PC-3 (cell line): ENCODE measurements at regions not wholly inside any gene's neighbourhood (a gene's known extent, or its start where the extent isn't known, plus 50 kb on each side); places are given as distances from the start of the nearest gene placed in this dataset.

ENCODE experiments used
- ATAC-seq: fragments of 200-7000 bp; cut with Tn5 transposase; 2 replicates; pipeline ENCODE4 v1.9.1; 2020; ENCODE audit warnings: mild to moderate bottlenecking, moderate library complexity
- BruUV-seq: library from RNA; stranded (reverse); fragments of 400-500 nt; replicated peaks from 2 replicates; lab custom pipeline; 2021; lab: Mats Ljungman, UMichigan
- CTCF ChIA-PET: fragments of 300-600 bp; sonication (Branson Sonifier 250); formaldehyde crosslinking; loops from one replicate; lab custom pipeline; 2022; ENCODE audit warnings: antibody characterized with exemption; lab: Charles Lee
- POLR2A ChIA-PET: fragments of 300-600 bp; sonication (Branson Sonifier 250); formaldehyde crosslinking; loops from one replicate; lab custom pipeline; 2022; ENCODE audit warnings: antibody characterized with exemption; ENCODE audit not compliant: unreplicated experiment; lab: Charles Lee
- DNase-seq: peaks from one replicate; pipeline ENCODE4 v3.0.0-alpha.2; 2015
- H2AFZ ChIP-seq: fragments of 300-600 bp; sonication (generic); 2 replicates; pipeline ENCODE4 v1.6.0; 2016; ENCODE audit warnings: antibody characterized with exemption, low read length
- H3F3A ChIP-seq: fragments of 300-600 bp; sonication (generic); one replicate; pipeline ENCODE4 v1.6.0; 2017; ENCODE audit warnings: antibody characterized with exemption, low read length, control low read depth, mild to moderate bottlenecking; ENCODE audit not compliant: unreplicated experiment
- H3K27ac ChIP-seq: fragments of 300-600 bp; sonication (generic); 2 replicates; pipeline ENCODE4 v1.5.1; 2016; ENCODE audit warnings: mild to moderate bottlenecking, low read length
- H3K27me3 ChIP-seq: fragments of 300-600 bp; sonication (generic); 2 replicates; pipeline ENCODE4 v1.6.1; 2016; ENCODE audit warnings: low read length, mixed read lengths
- H3K36me3 ChIP-seq: fragments of 300-600 bp; sonication (generic); 2 replicates; pipeline ENCODE4 v1.6.1; 2016; ENCODE audit warnings: low read depth, mixed run types, low read length, mixed read lengths
- H3K4me1 ChIP-seq: fragments of 300-600 bp; sonication (generic); 2 replicates; pipeline ENCODE4 v1.5.1; 2016; ENCODE audit warnings: low read length; ENCODE audit not compliant: insufficient read depth
- H3K4me2 ChIP-seq: fragments of 300-600 bp; sonication (generic); 2 replicates; pipeline ENCODE4 v1.6.0; 2016; ENCODE audit warnings: low read length
- H3K4me3 ChIP-seq: fragments of 300-600 bp; sonication (generic); 2 replicates; pipeline ENCODE4 v1.5.1; 2016; ENCODE audit warnings: mild to moderate bottlenecking, low read length, mixed read lengths
- H3K79me2 ChIP-seq: fragments of 300-600 bp; sonication (generic); 2 replicates; pipeline ENCODE4 v1.6.1; 2017; ENCODE audit warnings: low read length, mixed read lengths
- H3K9ac ChIP-seq: fragments of 300-600 bp; sonication (generic); 2 replicates; pipeline ENCODE4 v1.6.0; 2016; ENCODE audit warnings: mild to moderate bottlenecking, low read length
- H3K9me2 ChIP-seq: fragments of 300-600 bp; sonication (generic); replicated peaks from 2 replicates; pipeline ENCODE4 v1.6.1; 2016; ENCODE audit warnings: mixed run types, low read length, mixed read lengths
- H3K9me3 ChIP-seq: fragments of 300-600 bp; sonication (generic); 2 replicates; pipeline ENCODE4 v1.6.1; 2016; ENCODE audit warnings: low read length, mixed read lengths
- H4K20me1 ChIP-seq: fragments of 300-600 bp; sonication (generic); 2 replicates; pipeline ENCODE4 v1.6.1; 2016; ENCODE audit warnings: low read length, mixed read lengths
- CTCF ChIP-seq: fragments of 300-600 bp; sonication (generic); conservative IDR thresholded peaks from 2 replicates; pipeline ENCODE4 v1.5.1; 2017; ENCODE audit warnings: antibody characterized with exemption, low read depth, mild to moderate bottlenecking, low read length
- EZH2 ChIP-seq: fragments of 300-600 bp; sonication (generic); IDR thresholded peaks from one replicate; pipeline ENCODE4 v1.6.1; 2017; ENCODE audit warnings: antibody characterized with exemption, mild to moderate bottlenecking, low read length; ENCODE audit not compliant: unreplicated experiment
- EZH2phosphoT487 ChIP-seq: fragments of 300-600 bp; sonication (generic); IDR thresholded peaks from 2 replicates; pipeline ENCODE4 v1.6.1; 2018; ENCODE audit warnings: mild to moderate bottlenecking, antibody characterized with exemption, low read length, borderline replicate concordance
- intact Hi-C: fragments of 100-400 bp; cut with micrococcal nuclease; formaldehyde crosslinking; loops from 2 replicates; pipeline ENCODE4 v1.9.0; 2023

- ChIA-PET CTCF (no interaction called here), POLR2A (no interaction called here)
- Histone ChIP-seq H3K4me3 (no peak overlapping the region), H4K20me1 (no peaks in the 10 kb centered on the region), H3K79me2 (no peaks in the 10 kb centered on the region), H3K27ac (no peak overlapping the region), H3K4me2 (no peak overlapping the region), H3K27me3 (peaks cover 10% of the 10 kb centered on the region), H2AFZ (no peak overlapping the region), H3K9ac (no peak overlapping the region), H3F3A (no peaks in the 10 kb centered on the region), H3K9me2 (no peaks in the 10 kb centered on the region), H3K9me3 (peaks cover 16% of the 10 kb centered on the region), H3K36me3 (no peaks in the 10 kb centered on the region), H3K4me1 (no peaks in the 10 kb centered on the region)
- no peak for TF ChIP-seq EZH2
- TF ChIP-seq CTCF = no peak
- no peak for TF ChIP-seq EZH2phosphoT487
- DNase-seq (no peak), ATAC-seq (no peak)
- no TSS peak for BruUV-seq
- intact Hi-C loops = no loop called here
These were observed 60.9 kb upstream of the USP29 start for GRCh38 chr19:57058871-57059270.

GRCh38 chr19:57063070-57063469 is 56.7 kb upstream of the USP29 start:
- H3K9me3 ChIP-seq = peaks cover 8% of the 10 kb centered on the region; the same call in 1 of the 2 replicates
- no peaks in the 10 kb centered on the region for H3K36me3 ChIP-seq
- H3K4me1 ChIP-seq = no peaks in the 10 kb centered on the region
- H3K27ac ChIP-seq = no peak overlapping the region
- no peak overlapping the region for H2AFZ ChIP-seq
- TF ChIP-seq EZH2phosphoT487 (no peak), CTCF (no peak), EZH2 (no peak)
- DNase-seq = no peak
- H3K4me2 ChIP-seq = no peak overlapping the region
- H3K9ac ChIP-seq = no peak overlapping the region
- no peaks in the 10 kb centered on the region for H3K79me2 ChIP-seq
- intact Hi-C loops = no loop called here
- no peaks in the 10 kb centered on the region for H3F3A ChIP-seq
- ChIA-PET POLR2A (no interaction called here), CTCF (no interaction called here)
- peaks cover 8% of the 10 kb centered on the region for H3K27me3 ChIP-seq
- no peak overlapping the region for H3K4me3 ChIP-seq
- no peaks in the 10 kb centered on the region for H4K20me1 ChIP-seq
- H3K9me2 ChIP-seq = no peaks in the 10 kb centered on the region
- no peak for ATAC-seq
- no TSS peak for BruUV-seq

GRCh38 chr19:57067440-57067839 is 52.3 kb upstream of the USP29 start:
- Histone ChIP-seq H3K4me3 (no peak overlapping the region), H3K36me3 (no peaks in the 10 kb centered on the region), H3K9me2 (no peaks in the 10 kb centered on the region), H3K9ac (no peak overlapping the region), H2AFZ (no peak overlapping the region), H3K27ac (no peak overlapping the region), H3K9me3 (peaks cover 3% of the 10 kb centered on the region; the same call in 1 of the 2 replicates), H3K27me3 (peaks cover 8% of the 10 kb centered on the region), H3K79me2 (no peaks in the 10 kb centered on the region), H3K4me2 (no peak overlapping the region), H3F3A (no peaks in the 10 kb centered on the region), H4K20me1 (no peaks in the 10 kb centered on the region), H3K4me1 (no peaks in the 10 kb centered on the region)
- no peak for DNase-seq
- BruUV-seq = no TSS peak
- intact Hi-C loops = no loop called here
- ATAC-seq = no peak
- CTCF ChIA-PET = no interaction called here
- TF ChIP-seq CTCF (no peak), EZH2 (no peak), EZH2phosphoT487 (no peak)
- POLR2A ChIA-PET = no interaction called here
